GM10266 (cell line): ENCODE measurements at regions not wholly inside any gene's neighbourhood (a gene's known extent, or its start where the extent isn't known, plus 50 kb on each side); places are given as distances from the start of the nearest gene placed in this dataset.
"Not testable (repeated sequence)": the region's sequence is repeated elsewhere in the genome, so short reads cannot be mapped to it uniquely, and the experiment has no call there.

Experiments
- DNase-seq: peaks from one replicate; pipeline ENCODE4 v3.0.0; 2012; ENCODE audit errors: extremely low spot score
- TF ChIP-seq, protein P1 (sequence below): IDR thresholded peaks from 2 replicates; pipeline ENCODE4 v1.5.1; 2012; ENCODE audit warnings: mild to moderate bottlenecking, low read depth; ENCODE audit not compliant: control insufficient read depth, insufficient read depth; ENCODE audit errors: missing control alignments

GRCh38 chr11:95414217-95414616 lies 183.2 kb upstream of the SESN3 start:
- DNase-seq, result no peak
- TF ChIP-seq, protein P1, sequence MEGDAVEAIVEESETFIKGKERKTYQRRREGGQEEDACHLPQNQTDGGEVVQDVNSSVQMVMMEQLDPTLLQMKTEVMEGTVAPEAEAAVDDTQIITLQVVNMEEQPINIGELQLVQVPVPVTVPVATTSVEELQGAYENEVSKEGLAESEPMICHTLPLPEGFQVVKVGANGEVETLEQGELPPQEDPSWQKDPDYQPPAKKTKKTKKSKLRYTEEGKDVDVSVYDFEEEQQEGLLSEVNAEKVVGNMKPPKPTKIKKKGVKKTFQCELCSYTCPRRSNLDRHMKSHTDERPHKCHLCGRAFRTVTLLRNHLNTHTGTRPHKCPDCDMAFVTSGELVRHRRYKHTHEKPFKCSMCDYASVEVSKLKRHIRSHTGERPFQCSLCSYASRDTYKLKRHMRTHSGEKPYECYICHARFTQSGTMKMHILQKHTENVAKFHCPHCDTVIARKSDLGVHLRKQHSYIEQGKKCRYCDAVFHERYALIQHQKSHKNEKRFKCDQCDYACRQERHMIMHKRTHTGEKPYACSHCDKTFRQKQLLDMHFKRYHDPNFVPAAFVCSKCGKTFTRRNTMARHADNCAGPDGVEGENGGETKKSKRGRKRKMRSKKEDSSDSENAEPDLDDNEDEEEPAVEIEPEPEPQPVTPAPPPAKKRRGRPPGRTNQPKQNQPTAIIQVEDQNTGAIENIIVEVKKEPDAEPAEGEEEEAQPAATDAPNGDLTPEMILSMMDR, result no peak

DNA sequence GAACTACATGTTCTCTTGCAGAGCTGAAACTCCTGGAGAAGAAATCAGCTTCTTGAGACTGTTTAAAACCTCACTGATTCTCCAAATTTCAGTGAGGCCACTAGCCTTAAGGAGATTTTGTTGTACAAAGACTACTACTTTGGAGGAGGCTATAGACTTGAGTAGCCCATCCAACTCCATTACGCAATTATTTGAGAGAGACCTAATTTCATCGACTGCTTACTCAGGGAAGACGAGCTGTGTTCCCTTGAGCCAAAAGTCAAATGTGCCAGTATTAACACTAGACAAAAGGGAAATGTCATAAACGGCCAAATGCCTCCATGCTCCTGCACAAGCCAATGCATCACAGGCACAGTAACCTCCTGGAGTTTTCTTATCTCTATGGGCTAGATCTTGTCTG lies 182.8 kb upstream of the SESN3 start:
- DNase-seq, result no peak

GRCh38 chr11:95413021-95413420 lies 182.0 kb upstream of the SESN3 start:
- no peak for DNase-seq
- TF ChIP-seq, protein P1, result no peak

More for the DNA sequence above, 182.8 kb upstream of the SESN3 start:
- TF ChIP-seq, protein P1, result no peak

- DNase-seq, result no peak
These were observed 181.1 kb upstream of the SESN3 start for GRCh38 chr11:95412074-95412473.

DNA sequence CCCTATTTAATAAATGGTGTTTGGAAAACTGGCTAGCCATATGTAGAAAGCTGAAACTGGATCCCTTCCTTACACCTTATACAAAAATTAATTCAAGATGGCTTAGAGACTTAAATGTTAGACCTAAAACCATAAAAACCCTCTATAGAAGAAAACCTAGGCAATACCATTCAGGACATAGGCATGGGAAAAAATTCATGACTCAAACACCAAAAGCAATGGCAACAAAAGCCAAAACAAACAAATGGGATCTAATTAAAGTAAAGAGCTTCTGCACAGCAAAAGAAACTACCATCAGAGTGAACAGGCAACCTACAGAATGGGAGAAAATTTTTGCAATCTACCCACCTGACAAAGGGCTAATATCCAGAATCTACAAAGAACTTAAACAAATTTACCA lies 179.7 kb upstream of the SESN3 start:
- DNase-seq, result not testable (repeated sequence)

More at GRCh38 chr11:95412074-95412473, 181.1 kb upstream of the SESN3 start:
- TF ChIP-seq, protein P1, result no peak

- TF ChIP-seq, protein P1, result no peak
- DNase-seq, result no peak
These were observed 175.3 kb upstream of the SESN3 start for GRCh38 chr11:95406271-95406670.

DNA sequence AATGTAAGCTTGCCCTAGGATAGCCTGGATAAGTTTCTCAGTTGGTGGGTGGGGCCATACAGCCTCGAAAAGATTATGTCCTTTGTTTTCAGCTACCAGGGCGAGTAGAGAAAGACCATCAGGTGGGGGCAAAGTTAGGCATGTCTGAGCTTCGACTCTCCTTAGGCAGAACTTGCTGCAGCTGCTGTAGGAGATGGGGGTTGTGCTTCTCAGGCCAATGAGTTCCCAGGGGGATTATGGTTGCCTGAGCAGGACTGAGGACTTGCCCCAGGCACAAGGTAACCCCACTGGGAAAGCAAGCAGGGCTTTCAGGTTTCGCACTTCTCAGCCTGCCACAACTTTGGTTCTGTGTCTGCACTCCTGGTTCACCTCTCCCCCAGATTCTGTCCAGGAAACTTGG lies 173.4 kb upstream of the SESN3 start:
- DNase-seq, result no peak
- TF ChIP-seq, protein P1, result no peak

DNA sequence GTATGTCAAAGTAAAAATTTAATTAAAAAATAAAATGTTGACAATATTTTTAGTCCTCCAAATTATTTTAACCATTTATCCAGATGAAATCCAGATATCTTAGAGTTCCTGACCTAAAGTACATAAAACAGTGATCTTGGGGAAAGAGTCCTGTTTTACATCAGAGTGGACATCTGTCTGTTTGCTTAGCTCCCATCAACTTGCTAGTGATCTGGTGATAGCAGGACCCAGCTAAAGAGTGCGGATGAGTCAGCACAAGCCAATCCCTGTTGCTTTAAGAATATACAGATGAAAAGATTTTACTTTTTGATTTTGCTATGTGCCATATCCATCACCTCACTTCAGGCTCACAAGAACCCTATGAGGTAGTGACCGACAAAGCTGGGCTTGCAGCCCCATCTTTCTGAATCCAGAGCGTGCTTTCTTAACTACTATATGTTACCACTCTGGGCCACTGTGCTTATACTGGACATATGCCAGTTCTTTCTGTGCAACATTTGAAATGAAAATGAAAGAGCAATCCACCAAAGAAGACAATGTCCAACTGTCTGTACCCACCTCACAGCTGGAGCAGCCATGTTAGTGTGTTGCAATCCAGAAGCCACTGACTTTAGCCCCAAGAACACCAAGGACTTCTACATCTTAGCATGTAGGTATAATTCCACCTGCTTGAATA lies 167.6 kb upstream of the SESN3 start:
- TF ChIP-seq, protein P1, result no peak
- no peak for DNase-seq
